Ammon's horn (tissue), 1 donor: ENCODE measurements at regions not wholly inside any gene's neighbourhood (a gene's known extent, or its start where the extent isn't known, plus 50 kb on each side); places are given as distances from the start of the nearest gene placed in this dataset.

Experiments used
- DNase-seq: peaks from one replicate; pipeline ENCODE4 v3.0.0-alpha.2; 2016; ENCODE audit warnings: low spot score

- DNase-seq = no peak
Observed at GRCh38 chr20:11212272-11212671, 538.5 kb upstream of the JAG1 start.

DNA sequence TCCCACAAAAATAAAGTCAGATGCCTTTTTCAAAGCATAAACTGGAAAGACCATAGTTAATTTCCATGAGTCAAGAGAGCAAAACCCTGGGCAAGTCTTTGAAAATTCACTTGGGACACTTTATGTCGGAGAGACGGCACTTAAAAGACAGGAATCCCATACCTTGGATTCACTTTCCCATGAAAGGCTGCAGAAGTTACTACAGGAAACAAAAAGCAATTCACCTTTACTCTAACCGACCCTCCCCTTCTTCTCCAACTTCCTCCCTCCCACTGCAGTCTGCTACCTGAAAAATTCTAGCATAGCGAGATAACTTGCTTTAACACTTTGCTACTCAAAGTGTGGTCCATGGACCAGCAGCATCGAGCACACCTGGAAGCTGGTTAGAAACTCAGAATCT lies 539.1 kb upstream of the JAG1 start:
- DNase-seq = no peak

DNA sequence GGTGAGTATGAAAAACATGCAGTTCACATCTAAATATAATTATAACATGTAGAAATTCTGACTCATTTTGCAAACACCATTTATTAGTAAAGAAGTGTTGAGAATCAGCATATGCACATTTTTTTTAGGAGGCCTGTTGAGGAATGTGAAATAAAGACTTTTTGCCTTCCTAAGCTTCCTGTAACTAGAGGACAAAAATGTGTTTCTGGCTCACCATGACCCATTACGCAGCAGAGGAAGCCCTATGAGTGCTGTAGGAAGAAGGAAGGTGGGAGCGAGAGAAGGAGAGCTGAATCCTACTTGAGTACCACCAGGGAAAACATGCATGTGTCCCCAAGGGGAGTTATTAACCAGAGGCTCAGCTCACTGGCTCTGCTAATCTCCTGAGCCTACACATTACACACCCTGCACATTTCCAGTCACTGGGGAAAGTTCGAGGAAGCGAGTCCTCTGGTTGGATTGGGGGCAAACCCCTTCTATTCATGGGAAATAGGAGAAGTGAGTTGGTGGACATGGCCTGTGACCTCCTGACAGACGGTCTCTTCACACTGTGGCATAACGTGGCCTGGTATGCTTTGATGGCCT lies 540.5 kb upstream of the JAG1 start:
- no peak for DNase-seq

GRCh38 chr20:11216451-11217314 lies 542.9 kb upstream of the JAG1 start:
- no peak for DNase-seq

DNA sequence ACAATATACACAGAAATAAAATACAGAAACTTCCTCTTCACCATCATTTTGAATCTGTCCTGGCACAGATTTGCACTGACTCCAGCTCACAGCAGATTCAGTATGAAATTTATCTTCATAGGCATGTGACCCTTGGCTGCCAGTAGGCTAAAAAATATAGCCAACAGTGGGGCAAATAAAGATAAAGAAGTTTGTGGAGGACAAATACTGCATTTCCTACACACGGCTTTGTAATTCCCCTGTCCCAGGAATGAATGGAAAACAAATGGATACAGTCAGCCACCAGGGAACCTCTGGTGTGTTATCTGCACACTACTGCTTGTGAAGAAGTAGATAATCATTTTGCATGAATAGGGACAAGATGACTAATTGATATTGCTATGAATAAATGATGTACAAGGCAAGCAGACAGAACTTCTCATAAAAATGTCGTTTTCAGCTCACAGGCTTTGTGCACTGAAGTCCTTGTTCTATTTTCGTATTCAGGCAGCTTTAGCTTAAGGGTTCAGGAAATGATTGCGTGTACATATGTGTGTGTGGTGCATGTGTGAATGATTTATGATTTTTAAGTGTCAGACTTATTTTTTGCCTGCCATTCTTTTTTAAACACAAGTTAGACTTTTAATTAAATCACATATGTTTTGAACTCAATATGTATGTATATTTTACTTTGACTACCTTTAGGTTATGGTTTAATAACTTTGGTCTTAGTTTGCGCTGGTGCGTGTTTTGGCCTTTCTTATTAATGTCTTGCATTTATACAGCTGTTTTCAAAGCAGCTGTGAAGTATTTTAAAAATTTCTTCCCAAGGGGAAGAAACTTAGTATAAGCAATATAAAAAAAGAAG lies 543.8 kb upstream of the JAG1 start:
- DNase-seq = no peak

- no peak for DNase-seq
Observed at GRCh38 chr20:11218173-11218680, 544.4 kb upstream of the JAG1 start.

- DNase-seq = no peak
Observed at GRCh38 chr20:11219192-11219591, 545.4 kb upstream of the JAG1 start.

- no peak for DNase-seq
Observed at GRCh38 chr20:11221046-11221445, 547.2 kb upstream of the JAG1 start.

DNA sequence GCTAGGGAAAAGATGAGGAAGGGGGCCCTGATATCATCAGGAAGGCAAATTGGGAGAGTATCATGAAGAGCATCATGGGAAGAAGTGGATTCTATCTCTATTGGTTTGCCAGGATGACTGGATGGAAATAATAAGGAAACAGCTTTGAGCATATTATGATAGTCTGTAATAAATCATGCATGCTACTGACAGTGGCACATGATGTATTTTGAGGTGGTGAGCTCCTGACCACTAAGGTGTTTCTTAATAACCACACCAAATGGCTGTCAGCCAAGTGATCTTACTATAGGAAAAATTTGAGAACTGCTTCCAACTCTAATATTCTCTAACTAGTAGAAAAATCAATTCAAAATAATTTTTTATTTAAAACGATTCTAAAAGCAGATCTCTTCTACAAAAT lies 548.4 kb upstream of the JAG1 start:
- no peak for DNase-seq

DNA sequence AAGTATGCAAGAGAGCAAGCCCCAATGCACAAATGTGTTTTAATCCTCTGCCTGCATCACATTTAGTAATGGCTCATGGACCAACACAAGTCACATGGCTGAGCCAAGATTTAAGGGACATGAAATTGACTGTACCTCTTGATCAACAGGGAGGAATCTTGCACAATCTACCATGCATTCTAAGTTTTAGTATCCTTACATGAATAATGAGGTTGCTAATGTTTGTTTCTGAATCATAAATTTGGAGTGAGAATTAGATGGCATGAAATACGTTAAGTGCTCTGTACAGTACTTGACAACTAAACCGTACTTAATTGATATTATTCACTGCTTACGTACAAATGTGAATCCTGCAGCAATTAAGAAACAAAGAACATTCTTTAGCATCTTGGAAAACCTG lies 553.8 kb upstream of the JAG1 start:
- no peak for DNase-seq

DNA sequence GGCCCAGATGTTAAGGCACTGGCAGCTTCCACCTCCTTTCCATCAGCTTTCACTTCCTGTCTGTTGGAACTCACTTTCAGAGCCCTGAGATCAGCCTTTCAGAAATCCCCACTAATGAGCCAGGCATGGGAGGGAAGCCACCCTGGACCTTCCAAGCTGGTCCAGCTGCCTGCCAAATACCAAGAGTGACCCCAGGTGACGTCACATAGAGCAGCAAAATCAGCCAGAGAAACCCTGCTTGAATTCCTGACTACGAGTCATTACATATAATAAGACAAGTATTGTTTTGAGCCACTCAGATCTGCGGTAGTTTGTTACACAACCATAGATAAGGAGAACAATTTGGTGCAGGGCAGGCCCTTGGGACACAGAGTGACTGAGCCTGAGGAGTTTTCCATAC lies 556.0 kb upstream of the JAG1 start:
- DNase-seq = peak; percentile 24

GRCh38 chr20:11230999-11231398 lies 557.2 kb upstream of the JAG1 start:
- DNase-seq = no peak

- peak; percentile 34 for DNase-seq
Observed at GRCh38 chr20:11231742-11232648, 558.2 kb upstream of the JAG1 start.

GRCh38 chr20:11232896-11233295 lies 559.1 kb upstream of the JAG1 start:
- DNase-seq = no peak

- DNase-seq = no peak
Observed at GRCh38 chr20:11234181-11234580, 560.4 kb upstream of the JAG1 start.

GRCh38 chr20:11234608-11235007 lies 560.8 kb upstream of the JAG1 start:
- no peak for DNase-seq

DNA sequence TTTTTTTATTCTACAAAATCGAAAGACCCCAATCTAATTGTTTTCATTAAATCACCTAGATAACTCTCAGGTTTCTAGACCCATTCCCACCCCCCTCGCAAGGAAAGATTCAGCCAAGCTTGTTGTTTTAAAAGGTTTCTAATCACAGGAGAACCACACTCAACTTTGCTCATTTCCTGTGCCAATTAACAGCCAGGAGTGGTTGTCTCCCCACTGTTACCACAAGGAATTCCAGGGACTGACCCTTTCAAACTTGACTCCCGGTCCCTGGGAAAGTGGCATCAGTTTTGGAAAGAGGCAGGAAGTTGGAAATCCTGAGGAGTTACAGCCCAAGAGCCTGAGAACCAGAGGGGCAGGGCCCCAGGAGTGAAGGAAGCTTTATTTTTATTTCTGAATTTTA lies 561.3 kb upstream of the JAG1 start:
- DNase-seq = no peak

DNA sequence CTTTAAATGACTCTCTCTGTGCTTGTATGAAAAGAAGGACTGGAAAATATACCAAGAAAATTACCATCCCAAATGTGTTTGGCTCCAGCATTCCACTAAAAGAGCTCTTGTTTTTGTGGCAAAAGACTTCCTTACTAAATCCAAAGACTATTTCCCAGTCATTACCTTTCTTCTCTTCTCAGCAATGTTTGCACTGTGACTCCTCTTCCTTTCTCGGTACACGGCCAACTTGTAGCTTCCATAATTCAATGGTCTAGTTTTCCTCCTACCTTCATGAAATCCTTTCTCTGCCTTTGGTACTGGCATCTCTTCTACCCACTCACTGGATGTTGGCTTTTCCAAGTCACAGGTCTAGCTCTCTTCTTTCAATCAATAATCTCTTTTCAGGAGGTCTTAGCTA lies 568.5 kb upstream of the JAG1 start:
- DNase-seq = no peak

GRCh38 chr20:11245431-11245830 lies 571.6 kb upstream of the JAG1 start:
- DNase-seq = no peak

DNA sequence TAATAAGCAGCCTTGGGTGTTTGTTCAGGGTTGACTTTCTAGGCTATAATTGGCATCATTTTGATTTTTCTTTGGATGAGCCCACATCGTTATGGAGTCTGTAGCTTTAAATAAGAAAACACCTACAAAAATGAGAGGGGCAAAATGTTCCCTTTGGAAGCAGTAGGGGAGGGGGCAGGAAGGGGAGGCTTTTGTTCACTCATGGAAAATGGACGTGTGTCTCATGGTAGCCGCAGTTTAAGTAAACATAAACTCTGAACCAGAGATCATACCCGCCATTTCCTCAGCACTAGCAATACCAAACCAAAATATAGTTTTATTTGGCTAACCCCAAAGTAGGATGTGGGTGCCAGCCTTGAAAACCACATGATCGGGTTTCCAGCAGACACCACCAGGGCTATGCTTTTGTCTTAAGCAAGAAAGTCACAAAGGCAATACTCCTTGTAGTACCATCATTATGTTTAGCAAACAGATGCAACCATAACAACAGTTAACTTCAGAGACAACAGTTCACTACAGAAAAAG lies 572.5 kb upstream of the JAG1 start:
- DNase-seq = no peak
